Upper lobe of right lung (tissue), 1 donor: ENCODE measurements at regions not wholly inside any gene's neighbourhood (a gene's known extent, or its start where the extent isn't known, plus 50 kb on each side); places are given as distances from the start of the nearest gene placed in this dataset.

ENCODE experiments used
- ATAC-seq: fragments of 200-7000 bp; cut with Tn5 transposase; one replicate; pipeline ENCODE4 v1.9.1; 2020; ENCODE audit warnings: mild to moderate bottlenecking, moderate library complexity
- DNase-seq: peaks from one replicate; pipeline ENCODE4 v3.0.0-alpha.2; 2020
- H3K27ac ChIP-seq: fragments of 200-600 bp; one replicate; pipeline ENCODE4 v1.8.0; 2022
- H3K27me3 ChIP-seq: fragments of 200-600 bp; one replicate; pipeline ENCODE4 v1.8.0; 2022; ENCODE audit warnings: mild to moderate bottlenecking
- H3K36me3 ChIP-seq: fragments of 200-600 bp; one replicate; pipeline ENCODE4 v1.8.0; 2022
- H3K4me1 ChIP-seq: fragments of 200-600 bp; one replicate; pipeline ENCODE4 v1.8.0; 2022
- H3K4me3 ChIP-seq: fragments of 200-600 bp; one replicate; pipeline ENCODE4 v1.8.0; 2022; ENCODE audit warnings: mild to moderate bottlenecking
- H3K9me3 ChIP-seq: fragments of 200-600 bp; one replicate; pipeline ENCODE4 v1.8.0; 2022
- intact Hi-C: fragments of 100-400 bp; cut with DNase I; formaldehyde crosslinking; loops from one replicate; pipeline ENCODE4 v1.11.0; 2022
- TF ChIP-seq, protein P1 (sequence below): fragments of 200-600 bp; IDR thresholded peaks from one replicate; pipeline ENCODE4 v1.8.0; 2022; ENCODE audit warnings: antibody characterized with exemption
- donor health status: DM: no; HTN: yes; CAD: no; lungs with severe emphysema.

DNA sequence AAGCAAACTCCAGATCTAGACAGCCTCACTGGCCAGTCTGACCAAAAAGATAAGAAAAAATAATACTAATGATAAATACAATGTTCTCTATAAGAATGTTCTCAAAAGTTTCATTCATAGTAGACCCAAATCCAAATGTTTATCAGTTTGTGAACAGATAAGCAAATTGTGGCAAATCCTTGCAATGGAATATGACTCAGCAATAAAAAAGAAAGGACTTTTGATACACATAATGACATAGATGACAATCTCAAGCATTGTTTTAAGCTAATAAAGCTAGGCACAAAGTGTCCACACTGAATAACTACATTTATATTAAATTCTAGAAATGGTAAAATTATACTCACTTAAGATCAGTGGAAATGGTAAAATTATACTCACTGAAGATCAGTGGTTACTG lies 195.4 kb upstream of the TYRP1 start:
- DNase-seq (no peak), ATAC-seq (no peak)
- intact Hi-C loops, result no loop called here
- Histone ChIP-seq H3K27ac (no peak overlapping the region), H3K27me3 (no peaks in the 10 kb centered on the region), H3K9me3 (no peaks in the 10 kb centered on the region), H3K4me3 (no peak overlapping the region), H3K36me3 (no peaks in the 10 kb centered on the region), H3K4me1 (no peaks in the 10 kb centered on the region)
- TF ChIP-seq, protein P1, sequence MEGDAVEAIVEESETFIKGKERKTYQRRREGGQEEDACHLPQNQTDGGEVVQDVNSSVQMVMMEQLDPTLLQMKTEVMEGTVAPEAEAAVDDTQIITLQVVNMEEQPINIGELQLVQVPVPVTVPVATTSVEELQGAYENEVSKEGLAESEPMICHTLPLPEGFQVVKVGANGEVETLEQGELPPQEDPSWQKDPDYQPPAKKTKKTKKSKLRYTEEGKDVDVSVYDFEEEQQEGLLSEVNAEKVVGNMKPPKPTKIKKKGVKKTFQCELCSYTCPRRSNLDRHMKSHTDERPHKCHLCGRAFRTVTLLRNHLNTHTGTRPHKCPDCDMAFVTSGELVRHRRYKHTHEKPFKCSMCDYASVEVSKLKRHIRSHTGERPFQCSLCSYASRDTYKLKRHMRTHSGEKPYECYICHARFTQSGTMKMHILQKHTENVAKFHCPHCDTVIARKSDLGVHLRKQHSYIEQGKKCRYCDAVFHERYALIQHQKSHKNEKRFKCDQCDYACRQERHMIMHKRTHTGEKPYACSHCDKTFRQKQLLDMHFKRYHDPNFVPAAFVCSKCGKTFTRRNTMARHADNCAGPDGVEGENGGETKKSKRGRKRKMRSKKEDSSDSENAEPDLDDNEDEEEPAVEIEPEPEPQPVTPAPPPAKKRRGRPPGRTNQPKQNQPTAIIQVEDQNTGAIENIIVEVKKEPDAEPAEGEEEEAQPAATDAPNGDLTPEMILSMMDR, result no peak

DNA sequence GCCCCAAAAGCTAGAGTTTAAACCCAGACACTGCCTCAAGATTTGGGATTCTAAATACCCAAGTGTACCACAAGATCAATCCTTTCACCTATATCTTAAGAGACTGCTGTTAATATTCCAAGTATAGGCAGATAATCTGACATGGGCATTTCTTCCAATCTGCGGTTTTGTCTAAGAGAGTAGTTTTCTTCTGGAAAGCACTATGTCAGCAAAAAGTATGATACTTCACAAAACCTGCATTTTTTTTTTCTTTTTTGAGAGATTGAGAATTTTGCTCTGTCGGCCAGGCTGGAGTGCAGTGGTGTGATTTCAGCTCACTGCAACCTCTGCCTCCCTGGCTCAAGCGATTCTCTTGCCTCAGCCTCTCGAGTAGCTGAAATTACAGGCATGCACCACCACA lies 190.7 kb upstream of the TYRP1 start:
- no peak overlapping the region for H3K27ac ChIP-seq
- no peaks in the 10 kb centered on the region for H3K27me3 ChIP-seq
- DNase-seq (no peak), ATAC-seq (no peak)
- intact Hi-C loops, result no loop called here
- H3K4me3 ChIP-seq, result no peak overlapping the region
- H3K9me3 ChIP-seq, result no peaks in the 10 kb centered on the region
- H3K36me3 ChIP-seq, result no peaks in the 10 kb centered on the region
- no peaks in the 10 kb centered on the region for H3K4me1 ChIP-seq
- TF ChIP-seq, protein P1, result no peak

GRCh38 chr9:12503606-12504122 lies 189.5 kb upstream of the TYRP1 start:
- TF ChIP-seq, protein P1, result no peak
- Histone ChIP-seq H3K27ac (no peak overlapping the region), H3K4me3 (no peak overlapping the region), H3K27me3 (no peaks in the 10 kb centered on the region), H3K36me3 (no peaks in the 10 kb centered on the region), H3K4me1 (no peaks in the 10 kb centered on the region), H3K9me3 (no peaks in the 10 kb centered on the region)
- DNase-seq (no peak), ATAC-seq (no peak)
- intact Hi-C loops, result no loop called here

DNA sequence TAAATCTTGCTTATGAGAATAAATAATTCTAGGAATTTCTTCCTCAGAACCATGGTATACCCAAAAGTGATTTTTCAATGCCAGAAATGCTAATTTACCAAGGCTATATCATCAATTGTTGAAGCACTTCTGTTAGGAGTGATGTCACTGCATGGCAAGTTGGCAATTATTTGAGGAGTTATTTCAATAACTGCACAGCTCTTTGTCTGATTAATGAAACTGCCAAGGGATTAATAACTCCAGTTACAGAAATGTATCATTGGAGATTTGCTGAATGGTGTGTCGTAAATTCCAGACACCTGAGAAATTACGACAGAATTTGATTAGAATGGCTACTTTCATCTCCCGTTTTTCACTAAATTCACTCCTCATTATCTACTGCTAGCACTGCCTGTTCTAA lies 182.6 kb upstream of the TYRP1 start:
- ATAC-seq (no peak), DNase-seq (no peak)
- Histone ChIP-seq H3K4me3 (no peak overlapping the region), H3K36me3 (no peaks in the 10 kb centered on the region), H3K4me1 (no peaks in the 10 kb centered on the region), H3K27me3 (no peaks in the 10 kb centered on the region), H3K27ac (no peak overlapping the region), H3K9me3 (no peaks in the 10 kb centered on the region)
- TF ChIP-seq, protein P1, result no peak
- intact Hi-C loops, result no loop called here

- H3K4me3 ChIP-seq, result no peak overlapping the region
- ATAC-seq (no peak), DNase-seq (no peak)
- H3K27ac ChIP-seq, result no peak overlapping the region
- no peaks in the 10 kb centered on the region for H3K9me3 ChIP-seq
- intact Hi-C loops, result no loop called here
- H3K4me1 ChIP-seq, result no peaks in the 10 kb centered on the region
- H3K27me3 ChIP-seq, result no peaks in the 10 kb centered on the region
- TF ChIP-seq, protein P1, result no peak
- H3K36me3 ChIP-seq, result no peaks in the 10 kb centered on the region
Observed at GRCh38 chr9:12511726-12512125, 181.5 kb upstream of the TYRP1 start.

DNA sequence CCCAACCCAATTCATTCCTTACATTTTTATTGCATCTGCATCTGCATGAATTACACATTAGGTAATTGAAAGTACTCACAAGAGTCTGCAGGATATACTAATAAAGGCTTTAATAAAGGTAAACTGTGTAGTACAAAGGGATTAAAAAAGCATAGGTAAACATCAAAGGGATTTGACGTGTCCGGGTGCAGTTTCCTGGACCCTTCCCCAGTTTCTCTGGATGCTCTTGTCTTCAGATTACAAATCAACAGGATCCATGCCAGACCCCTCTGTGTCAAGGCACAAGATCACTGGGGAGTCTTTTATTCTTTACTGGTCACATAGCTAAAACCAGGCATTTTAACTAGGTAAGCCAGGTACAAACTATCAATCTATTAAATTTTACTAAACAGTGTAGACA lies 177.2 kb upstream of the TYRP1 start:
- H3K4me3 ChIP-seq, result no peak overlapping the region

More for the DNA sequence above, 177.2 kb upstream of the TYRP1 start:
- no peak for ATAC-seq
- Histone ChIP-seq H3K36me3 (no peaks in the 10 kb centered on the region), H3K27ac (no peak overlapping the region), H3K9me3 (no peaks in the 10 kb centered on the region), H3K27me3 (no peaks in the 10 kb centered on the region), H3K4me1 (no peaks in the 10 kb centered on the region)
- intact Hi-C loops, result no loop called here
- DNase-seq, result no peak
- TF ChIP-seq, protein P1, result no peak
